ENCODE measurements at regions not wholly inside any gene's neighbourhood (a gene's known extent, or its start where the extent isn't known, plus 50 kb on each side); places are given as distances from the start of the nearest gene placed in this dataset.

DNA sequence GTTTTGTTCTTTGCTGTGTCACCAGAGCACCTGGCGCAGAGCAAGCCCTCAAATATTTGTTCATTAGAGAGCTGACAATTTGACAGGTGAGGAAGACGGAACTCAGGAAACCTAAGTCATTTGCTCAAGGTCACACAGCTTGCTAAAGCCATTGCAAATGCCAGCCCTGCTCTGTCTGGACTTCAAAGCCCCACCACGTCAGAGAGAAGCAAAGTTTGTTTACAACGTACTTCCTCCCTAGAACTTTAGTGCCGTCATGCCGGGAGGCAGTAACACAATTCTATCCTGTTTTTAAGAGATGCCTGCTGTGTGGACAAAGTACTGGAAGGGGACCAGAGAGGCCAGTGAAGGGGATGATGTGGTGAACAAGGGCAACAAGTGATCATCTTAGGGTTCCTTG lies 216.6 kb upstream of the PRICKLE2 start:
- TF ChIP-seq NFE2L2 (conservative IDR thresholded peaks at IDR 0.05; ENCODE audit: low read length) (no peak), SMC3 (IDR thresholded peaks at IDR 0.05) (no peak), POLR2A (IDR thresholded peaks at IDR 0.05; ENCODE audit: low read length) (no peak), KDM1A (IDR thresholded peaks at IDR 0.05; ENCODE audit: low read depth) (no peak), TFCP2L1 (CRISPR knock-in tag; IDR thresholded peaks at IDR 0.05) (no peak), CEBPB (IDR thresholded peaks at IDR 0.05) (no peak), JUNB (IDR thresholded peaks at IDR 0.05) (no peak), RAD21 (conservative IDR thresholded peaks at IDR 0.05 in 1 of 2, IDR thresholded peaks at IDR 0.05 in 1 of 2) (no peak)
- TF ChIP-seq, protein P1, sequence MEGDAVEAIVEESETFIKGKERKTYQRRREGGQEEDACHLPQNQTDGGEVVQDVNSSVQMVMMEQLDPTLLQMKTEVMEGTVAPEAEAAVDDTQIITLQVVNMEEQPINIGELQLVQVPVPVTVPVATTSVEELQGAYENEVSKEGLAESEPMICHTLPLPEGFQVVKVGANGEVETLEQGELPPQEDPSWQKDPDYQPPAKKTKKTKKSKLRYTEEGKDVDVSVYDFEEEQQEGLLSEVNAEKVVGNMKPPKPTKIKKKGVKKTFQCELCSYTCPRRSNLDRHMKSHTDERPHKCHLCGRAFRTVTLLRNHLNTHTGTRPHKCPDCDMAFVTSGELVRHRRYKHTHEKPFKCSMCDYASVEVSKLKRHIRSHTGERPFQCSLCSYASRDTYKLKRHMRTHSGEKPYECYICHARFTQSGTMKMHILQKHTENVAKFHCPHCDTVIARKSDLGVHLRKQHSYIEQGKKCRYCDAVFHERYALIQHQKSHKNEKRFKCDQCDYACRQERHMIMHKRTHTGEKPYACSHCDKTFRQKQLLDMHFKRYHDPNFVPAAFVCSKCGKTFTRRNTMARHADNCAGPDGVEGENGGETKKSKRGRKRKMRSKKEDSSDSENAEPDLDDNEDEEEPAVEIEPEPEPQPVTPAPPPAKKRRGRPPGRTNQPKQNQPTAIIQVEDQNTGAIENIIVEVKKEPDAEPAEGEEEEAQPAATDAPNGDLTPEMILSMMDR (IDR thresholded peaks at IDR 0.05): no peak
- TF ChIP-seq, protein P2, sequence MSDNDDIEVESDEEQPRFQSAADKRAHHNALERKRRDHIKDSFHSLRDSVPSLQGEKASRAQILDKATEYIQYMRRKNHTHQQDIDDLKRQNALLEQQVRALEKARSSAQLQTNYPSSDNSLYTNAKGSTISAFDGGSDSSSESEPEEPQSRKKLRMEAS (IDR thresholded peaks at IDR 0.05): no peak
